GM21529 (cell line): ENCODE measurements at regions not wholly inside any gene's neighbourhood (a gene's known extent, or its start where the extent isn't known, plus 50 kb on each side); places are given as distances from the start of the nearest gene placed in this dataset.
"Not testable (repeated sequence)": the region's sequence is repeated elsewhere in the genome, so short reads cannot be mapped to it uniquely, and the experiment has no call there.

Experiments used
- ATAC-seq: cut with Tn5 transposase; IDR thresholded peaks from one replicate; pipeline ENCODE4 v1.9.1; 2021; ENCODE audit not compliant: unreplicated experiment

DNA sequence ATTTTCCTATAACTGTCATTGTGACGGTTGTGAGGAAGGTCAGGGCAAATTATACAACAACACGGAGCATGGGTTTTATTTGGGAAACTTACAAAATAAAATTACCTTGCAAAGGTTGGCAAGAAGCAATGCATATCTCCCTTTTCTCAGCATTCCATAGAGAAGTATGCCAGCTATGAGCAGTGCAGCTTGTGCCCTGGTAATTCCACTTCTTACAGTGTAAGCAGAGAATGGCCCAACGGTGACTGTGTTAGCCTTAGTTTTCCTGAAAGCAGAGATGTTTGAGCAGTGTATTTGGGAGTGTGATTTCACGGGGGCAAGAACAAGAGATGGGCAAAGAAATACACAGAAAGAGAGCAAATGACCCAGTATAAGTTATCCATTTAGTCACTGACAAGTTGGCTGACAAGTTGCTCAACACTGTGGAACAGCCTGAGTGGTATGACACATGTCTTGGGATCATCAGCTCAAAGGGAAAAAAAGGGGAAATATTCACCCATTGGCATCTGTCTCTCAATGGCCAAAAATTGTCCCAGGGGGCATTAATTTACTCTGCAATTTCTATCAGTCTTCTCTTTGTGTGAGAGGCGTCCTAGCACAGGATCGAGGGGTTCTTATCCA, 210.9 kb upstream of the NRIP1 start:
- ATAC-seq = no peak

DNA sequence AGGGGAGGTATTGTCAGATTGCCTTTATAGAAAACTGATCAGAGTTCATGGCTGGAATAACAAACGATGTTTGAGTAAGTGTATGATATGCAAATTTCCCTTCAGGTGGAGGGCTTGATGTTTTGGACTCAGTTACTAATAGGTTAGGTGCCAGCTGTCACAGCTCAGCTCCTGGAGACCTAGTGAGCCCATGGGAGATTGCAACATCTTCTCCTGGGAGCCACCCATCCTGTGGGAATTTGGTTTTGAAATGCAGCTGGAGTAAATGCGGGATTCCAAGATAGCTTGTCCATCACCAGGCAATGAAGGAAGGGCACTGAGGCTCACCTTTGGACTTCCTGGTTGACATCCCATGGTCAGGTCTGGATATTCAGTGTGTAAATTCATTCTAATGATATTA, 211.4 kb upstream of the NRIP1 start:
- no peak for ATAC-seq

DNA sequence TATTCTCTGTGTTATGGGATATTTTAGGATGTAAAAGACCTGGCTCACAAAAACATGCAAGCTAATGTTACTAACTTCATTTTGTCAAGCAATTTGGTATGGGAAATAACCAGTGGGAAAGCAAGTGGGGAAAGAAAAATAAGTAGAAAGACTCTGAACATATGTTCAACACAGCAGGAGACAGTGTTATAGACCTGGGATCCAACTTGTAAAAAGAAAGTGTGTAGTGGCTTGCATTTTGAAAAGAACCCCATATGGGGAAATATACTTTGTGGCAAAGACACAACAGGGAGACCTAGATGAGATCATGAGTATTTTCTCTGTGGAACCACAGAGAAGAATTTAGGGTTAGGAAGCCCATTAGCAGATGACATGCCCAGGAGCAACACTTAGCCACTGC, 212.7 kb upstream of the NRIP1 start:
- no peak for ATAC-seq

DNA sequence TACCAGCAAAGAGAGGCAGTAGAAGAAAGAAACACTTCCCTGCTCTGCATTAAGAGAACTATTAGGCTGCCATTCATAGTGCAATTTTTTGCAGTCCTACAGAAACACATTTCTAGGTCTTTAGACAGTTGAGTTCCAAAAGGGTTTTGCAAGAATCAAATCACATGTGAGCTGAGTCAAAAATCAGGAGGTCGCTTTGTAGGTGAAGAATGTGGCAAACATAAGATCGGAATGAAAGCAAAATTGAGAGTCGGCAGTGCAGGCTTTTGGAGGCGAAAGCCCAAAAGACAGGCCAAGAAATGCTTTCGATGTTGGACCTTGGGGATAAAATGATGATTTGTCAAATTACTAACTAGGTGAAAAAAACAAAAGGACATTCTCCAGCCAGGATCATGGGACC, 213.5 kb upstream of the NRIP1 start:
- ATAC-seq = no peak

DNA sequence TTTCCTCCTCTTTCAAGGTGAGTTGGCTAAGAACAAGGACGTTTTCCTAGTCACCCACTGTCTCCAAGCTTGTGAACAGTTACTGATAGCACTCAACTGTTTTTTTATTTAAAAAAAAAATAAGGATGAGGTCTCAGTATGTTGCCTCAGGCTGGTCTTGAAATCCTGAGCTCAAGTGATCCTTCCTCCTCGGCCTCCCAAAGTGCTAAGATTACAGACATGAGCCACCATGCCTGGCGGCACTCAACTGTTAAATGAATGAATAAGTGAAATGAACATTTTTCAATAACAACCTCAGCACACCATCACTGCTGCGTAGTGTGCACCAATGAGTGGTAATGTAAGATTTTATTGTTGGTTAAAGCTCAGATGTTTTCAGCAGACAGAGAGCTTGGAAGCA, 214.1 kb upstream of the NRIP1 start:
- ATAC-seq = no peak

DNA sequence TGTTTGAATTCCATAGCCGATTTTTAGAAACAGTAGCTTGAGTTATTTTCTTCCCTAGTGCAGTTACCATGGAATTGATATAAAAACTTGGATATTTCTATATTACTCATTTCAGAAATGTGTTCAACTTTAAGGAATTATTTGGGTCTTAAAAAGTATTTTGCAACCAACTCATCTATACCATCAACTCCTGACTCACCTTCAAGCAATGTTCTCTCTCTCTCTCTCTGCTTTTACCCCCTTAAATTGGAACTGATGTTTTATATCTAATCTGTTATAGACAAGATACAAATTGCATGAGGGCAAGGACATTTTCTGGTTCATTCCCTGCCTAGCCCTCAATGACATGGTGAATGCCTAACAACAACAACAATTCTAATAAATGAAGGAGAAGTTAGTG, 214.7 kb upstream of the NRIP1 start:
- ATAC-seq = no peak

DNA sequence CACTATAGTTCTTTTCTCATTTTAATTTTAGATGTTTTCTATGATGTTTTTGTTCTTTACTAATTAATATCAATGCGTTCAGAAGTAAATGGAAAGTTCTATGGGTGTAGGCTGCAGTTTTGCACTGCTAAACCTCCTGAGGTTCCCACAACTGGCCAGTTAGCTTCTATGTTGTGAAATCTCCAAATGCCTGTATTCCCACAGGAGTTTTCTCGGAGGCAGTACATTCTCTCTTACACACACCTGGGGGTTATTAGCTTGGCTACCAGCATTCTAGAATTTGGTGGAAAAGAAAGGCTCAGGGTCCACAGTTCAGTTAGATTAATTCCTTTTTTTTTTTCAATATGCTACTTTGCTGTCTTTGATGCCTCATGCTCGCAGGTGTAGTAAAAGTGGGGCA, 216.9 kb upstream of the NRIP1 start:
- no peak for ATAC-seq

DNA sequence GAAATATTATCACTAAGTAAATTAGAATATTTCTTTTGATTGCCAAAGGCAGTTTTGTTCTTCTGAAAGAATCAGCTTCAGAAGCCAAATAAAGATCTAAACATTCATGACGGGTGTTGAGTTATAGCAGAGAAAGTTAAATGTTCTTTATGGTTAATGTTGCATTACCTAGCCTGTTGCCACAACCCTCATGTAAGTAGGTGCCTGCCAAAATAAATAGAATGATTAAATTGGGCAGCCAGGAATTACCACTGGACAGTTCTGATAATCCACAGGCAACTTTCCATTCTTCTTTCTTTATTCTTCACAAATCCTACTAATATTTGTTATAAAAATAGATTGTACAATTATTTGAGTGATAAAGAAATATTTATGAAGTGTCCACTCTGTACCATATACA, 217.9 kb upstream of the NRIP1 start:
- no peak for ATAC-seq

DNA sequence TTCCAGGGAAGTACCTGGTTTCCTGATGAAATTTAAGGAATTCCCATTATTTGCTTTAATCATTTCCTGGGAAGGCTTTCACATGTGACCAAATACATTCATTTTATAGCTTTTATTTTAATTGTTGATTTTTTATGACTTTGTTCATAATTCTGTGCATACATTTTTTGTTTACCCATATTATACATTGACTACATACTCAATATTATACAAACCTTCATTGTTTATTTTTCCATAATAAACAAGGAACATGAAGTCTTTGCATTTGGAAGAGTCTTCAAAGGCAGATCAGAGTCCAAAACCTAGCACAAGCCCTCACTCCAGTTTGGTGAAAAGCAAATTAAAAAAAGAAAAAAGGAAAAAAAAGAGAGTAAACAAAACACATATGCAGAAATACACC, 218.3 kb upstream of the NRIP1 start:
- no peak for ATAC-seq

DNA sequence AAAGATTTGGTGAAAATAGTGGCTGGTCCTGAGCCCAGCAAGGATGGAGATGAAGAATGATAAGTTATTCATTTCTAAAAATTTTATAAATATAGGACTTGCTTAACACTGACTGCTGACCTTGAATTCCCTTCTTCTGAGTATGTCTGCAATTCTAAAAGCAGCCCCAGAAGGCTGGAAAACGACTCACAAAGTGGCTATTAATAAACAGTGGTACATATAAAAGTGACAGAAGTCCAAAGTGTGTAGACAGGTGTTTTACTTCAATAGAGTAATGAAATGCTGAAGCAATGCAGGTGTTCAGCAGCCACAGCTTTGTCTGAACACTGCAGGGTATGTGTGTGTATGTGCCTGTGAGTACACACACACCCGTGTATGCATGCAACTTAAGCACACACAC, 219.0 kb upstream of the NRIP1 start:
- ATAC-seq = no peak

DNA sequence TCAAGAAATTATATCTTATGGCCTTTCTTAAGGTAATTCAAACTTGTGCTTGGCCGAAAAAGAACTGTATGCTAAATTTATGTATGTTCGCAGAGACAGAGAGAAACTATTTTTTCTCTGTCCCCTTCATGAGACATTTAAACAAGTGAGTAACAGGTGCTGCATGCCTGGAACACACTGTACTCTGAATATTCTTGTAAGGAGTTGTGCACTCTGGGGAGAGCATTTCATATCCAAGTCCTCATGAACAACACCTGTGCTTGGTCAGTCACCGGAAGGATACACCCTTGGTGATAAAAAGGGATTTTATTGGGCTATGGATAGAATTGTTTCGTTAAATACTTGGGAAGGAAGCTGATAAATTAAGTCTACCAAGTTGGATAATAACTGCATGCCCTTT, 220.8 kb upstream of the NRIP1 start:
- no peak for ATAC-seq

DNA sequence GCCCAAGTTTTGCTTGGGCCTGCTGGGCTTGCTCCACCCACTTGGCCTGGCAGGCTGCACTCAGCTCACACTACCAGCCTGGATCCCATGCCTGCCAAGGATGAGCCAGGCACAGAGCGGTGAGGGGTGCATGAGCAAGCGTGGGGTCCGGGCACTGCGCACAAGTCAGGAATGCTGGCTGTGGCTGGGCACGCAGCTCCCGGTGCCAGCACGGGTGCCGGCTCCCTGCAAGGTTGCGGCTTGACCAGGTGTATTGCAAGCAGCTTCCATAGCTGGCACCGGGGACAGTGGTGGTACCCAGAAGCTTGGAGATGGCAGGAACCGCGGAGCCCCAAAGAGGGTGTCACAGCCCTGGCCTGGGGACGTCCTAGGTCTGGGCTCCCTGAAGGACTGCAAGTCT, 224.4 kb upstream of the NRIP1 start:
- ATAC-seq = no peak

DNA sequence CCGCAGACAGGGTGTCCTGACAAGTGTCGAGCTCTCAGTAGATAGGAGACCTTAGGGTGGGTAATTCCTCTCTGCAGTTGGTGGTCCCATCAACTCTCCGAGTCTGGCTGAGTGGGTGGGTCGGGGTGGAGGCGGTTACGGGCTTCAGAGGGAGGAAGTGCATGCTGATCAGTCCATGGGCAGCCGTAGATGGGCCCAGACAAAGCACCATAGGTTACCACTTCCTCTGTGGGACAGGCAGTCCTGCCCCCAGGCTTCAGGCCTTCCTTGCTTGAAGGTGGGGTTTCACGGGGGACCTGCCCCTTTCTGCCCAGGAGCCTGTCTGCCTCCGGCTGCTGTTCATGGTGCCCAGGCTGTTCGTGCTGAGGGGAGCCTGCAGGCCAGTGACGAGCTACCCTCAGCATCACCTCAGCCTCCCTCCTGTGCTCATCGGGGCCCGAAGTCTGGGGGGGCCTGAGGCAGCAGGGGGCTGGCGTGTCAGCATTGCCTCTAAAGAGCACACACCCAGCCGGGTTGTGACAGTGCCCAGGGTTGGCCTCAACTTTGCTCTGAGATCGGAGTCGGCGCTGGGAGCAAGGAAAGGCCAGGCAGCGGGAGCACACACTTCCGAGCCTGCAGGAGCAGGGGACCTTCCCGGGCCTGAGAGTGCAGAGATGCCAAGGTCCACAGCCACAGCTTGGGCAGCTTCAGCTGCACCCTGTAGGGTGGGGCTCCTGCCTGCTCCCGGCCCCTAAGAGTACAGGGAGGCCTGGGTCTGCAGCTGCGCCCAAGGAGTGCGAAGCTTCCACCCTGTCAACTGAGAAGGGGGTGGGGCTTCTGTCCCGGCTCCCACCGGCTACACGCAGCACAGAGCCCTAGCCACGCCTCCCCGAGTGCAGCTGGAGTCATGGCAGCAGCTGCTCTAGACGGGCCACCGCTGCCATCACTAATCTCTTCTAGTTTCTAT, 225.4 kb upstream of the NRIP1 start:
- no peak for ATAC-seq

DNA sequence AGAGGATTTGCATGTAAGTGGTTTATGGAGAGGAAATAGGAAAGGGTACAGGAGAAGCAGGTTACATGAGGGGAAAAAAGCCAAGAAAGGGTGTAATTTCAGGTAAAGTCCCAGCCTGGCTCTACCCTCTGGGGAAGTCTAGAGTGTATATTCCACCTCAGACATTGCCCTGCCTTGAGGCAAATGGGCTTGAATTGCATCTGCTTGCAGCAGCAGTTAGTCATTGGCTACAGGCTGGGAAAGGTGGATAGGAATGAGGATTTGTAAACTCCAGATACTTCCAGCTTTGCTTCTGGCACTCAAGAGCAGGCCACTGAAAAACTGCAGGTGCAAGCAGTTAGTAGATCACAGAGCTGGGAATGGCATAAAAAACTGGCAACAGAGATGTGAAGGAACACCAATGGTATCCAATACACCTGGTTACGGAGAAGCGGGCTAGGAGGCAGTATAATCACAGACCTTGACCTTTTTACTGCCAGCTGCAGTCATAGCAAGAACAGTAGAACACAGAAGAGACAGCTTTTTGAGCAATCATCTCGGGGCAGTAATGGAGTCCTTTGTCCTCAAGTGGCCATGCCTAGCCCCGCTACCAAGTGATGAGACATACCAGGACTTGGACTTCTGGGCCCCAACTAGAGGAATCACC, 226.9 kb upstream of the NRIP1 start:
- ATAC-seq = no peak

DNA sequence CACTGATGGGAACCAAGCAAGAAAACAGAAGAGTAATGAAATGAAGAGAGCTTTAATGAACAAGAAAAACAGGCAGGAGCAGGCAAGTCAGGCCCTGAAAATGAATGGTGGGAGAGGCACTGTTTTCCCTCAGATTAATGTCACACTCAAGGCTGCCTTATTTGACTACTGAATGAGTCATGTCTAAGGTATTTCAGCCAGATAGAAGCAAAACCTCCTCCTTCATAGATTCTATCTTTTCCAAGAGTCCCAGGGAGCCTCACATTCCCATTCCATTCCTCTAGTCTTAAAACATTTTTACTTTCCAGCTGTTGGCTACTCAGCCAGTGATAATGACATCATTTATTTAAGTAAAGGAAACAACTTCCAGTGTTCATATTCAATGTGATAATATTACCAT, 228.4 kb upstream of the NRIP1 start:
- ATAC-seq = no peak

DNA sequence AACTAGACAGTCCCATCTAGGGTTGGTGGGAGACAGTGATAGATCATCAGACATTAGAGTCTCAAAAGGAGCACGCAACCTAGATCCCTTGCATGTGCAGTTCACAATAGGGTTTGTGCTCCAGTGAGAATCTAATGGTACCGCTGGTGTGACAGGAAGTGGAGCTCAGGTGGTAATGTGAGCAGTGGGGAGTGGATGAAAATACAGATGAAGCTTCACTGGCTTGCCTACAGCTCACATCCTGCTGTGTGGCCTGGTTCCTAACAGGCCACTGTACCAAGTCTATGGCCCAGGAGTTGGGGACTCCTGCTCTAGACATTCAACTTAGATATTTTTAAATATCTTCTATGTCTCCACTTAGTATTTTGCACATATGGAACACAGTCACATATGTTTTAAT, 231.1 kb upstream of the NRIP1 start:
- ATAC-seq = no peak

DNA sequence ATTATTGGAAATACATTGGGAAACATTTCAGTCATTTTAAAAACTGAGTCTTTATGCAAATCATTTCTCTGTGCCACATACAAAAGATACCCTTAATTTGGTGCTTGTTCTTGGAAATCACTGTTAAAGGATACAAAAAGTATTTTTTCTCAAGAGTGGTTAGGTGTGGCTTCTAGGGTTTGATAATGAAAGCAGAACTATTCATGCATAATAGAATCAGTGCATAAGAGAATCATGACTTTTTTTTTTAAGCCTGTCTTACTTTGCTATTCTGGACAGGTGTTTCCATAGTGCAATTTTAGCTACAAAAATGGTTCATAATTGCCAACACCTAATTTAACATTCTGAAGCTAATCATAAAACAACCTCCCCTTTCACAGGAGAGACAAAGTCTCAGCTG, 233.0 kb upstream of the NRIP1 start:
- no peak for ATAC-seq

DNA sequence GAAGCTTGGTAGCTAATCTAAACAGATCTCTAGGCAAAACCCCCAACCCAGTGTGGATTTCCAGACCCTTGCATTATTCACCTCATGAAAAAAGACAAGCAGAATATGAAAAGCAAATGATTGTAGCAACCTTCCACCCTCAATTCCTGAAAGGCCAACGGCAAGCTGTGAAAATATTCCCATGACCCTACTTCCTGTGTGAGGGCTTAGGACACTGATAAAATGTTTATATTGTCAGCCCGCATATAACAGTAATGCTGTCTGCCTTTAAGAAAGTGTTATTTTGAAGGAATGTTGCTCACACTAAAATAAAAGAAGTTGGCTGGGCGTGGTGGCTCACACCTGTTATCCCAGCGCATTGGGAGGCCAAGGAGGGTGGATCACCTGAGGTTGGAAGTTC, 233.5 kb upstream of the NRIP1 start:
- no peak for ATAC-seq

DNA sequence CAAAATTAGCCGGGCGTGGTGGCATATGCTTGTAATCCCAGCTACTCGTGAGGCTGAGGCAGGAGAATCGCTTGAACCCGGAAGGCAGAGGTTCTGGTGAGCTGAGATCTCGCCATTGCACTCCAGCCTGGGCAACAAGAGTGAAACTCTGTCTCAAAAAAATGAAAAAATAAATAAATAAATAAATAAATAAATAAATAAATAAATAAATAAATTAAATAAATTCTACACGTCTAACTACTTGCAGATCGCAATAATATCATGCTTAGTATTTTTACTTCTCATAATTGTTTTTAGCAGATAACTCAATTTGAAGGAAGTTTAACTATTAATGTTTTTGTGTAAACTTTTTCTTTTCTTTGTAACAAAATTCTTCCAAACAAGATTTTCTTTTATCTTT, 234.0 kb upstream of the NRIP1 start:
- ATAC-seq = not testable (repeated sequence)

DNA sequence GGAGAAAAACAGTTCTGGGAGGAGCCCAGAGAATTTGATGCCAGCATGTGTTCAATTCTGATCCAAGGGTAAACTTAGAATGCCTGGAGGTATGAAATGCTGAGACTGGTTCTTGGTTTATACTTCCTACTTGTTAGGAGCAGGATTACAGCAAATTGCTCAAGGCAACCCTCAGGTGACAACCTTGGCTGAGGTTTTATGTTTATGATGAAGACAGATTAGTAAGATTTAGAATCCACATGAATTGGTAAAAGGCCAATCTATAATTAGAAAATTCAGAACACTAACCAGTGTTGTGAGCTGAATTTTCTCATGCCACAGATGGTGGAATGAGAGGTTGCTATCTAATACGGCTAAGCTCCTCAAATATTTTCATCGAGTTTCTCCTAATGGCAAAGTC, 235.3 kb upstream of the NRIP1 start:
- no peak for ATAC-seq

DNA sequence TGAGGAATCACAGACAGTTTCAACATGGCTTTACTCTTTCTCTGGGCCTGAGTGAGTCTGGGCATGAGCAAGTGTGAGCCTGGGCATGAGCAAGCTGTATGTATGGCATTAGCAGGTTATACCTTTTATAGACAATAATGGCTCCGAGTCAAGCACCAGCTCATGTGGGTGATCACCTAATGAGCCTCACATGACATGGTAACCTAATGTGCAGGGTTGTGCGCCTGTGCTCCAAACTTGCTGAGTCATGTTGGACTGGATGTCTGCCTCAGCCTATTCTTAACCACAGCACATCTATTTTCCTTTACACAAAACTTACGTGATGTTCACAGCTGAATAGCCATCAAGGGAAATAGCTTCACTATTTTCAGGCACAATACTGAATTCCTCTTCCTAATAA, 236.2 kb upstream of the NRIP1 start:
- ATAC-seq = no peak

DNA sequence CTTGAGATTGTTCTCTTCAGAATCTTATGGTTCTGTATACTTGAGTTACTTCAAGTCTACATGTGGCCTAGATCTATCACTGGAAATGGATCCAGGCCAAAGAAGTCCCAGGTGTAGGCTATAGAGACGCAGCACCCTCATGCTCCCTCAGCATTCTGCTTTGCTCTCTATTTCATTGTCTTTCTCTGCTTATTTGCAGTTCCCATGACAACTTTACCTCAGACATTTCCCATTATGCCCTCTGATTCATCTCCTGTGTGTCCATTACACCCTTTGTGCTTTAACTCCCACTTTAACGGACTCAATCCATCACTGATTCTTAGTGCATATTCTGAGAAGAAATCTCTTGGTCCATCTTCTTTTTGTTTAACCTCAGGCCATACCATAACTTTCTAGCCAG, 236.9 kb upstream of the NRIP1 start:
- ATAC-seq = no peak
